Hepatocyte (in vitro differentiated cells): ENCODE measurements at regions not wholly inside any gene's neighbourhood (a gene's known extent, or its start where the extent isn't known, plus 50 kb on each side); places are given as distances from the start of the nearest gene placed in this dataset.

Experiments used
- DNase-seq: peaks from one replicate; pipeline ENCODE4 v3.0.0-alpha.2; 2016; ENCODE audit warnings: low spot score
- H2AFZ ChIP-seq: fragments of 200-600 bp; sonication (generic); 2 replicates; pipeline ENCODE4 v1.6.0; 2016; ENCODE audit warnings: antibody characterized with exemption, mild to moderate bottlenecking
- H3K27ac ChIP-seq: fragments of 200-600 bp; sonication (generic); 2 replicates; pipeline ENCODE4 v1.5.1; 2016; ENCODE audit warnings: mild to moderate bottlenecking
- H3K27me3 ChIP-seq: fragments of 200-600 bp; sonication (generic); 2 replicates; pipeline ENCODE4 v1.6.1; 2016
- H3K36me3 ChIP-seq: fragments of 200-600 bp; sonication (generic); replicated peaks from 2 replicates; pipeline ENCODE4 v1.5.1; 2016; ENCODE audit warnings: low read depth; ENCODE audit not compliant: insufficient read depth
- H3K4me1 ChIP-seq: fragments of 200-600 bp; sonication (generic); 2 replicates; pipeline ENCODE4 v1.5.1; 2016; ENCODE audit warnings: mild to moderate bottlenecking, moderate library complexity; ENCODE audit not compliant: insufficient read depth
- H3K4me2 ChIP-seq: fragments of 200-600 bp; sonication (generic); 2 replicates; pipeline ENCODE4 v1.6.0; 2016
- H3K4me3 ChIP-seq: fragments of 200-600 bp; sonication (generic); 2 replicates; pipeline ENCODE4 v1.5.1; 2016; ENCODE audit warnings: mild to moderate bottlenecking
- H3K79me2 ChIP-seq: fragments of 200-600 bp; sonication (generic); 2 replicates; pipeline ENCODE4 v1.6.0; 2017; ENCODE audit warnings: mild to moderate bottlenecking
- H3K9me2 ChIP-seq: fragments of 200-600 bp; sonication (generic); replicated peaks from 2 replicates; pipeline ENCODE4 v1.6.0; 2017; ENCODE audit warnings: mild to moderate bottlenecking; ENCODE audit not compliant: insufficient read depth
- H3K9me3 ChIP-seq: fragments of 200-600 bp; sonication (generic); 2 replicates; pipeline ENCODE4 v1.5.1; 2016; ENCODE audit warnings: low read depth, mild to moderate bottlenecking
- H4K20me1 ChIP-seq: fragments of 200-600 bp; sonication (generic); 2 replicates; pipeline ENCODE4 v1.6.0; 2016; ENCODE audit warnings: mild to moderate bottlenecking; ENCODE audit not compliant: insufficient read depth, poor library complexity, severe bottlenecking
- EZH2 ChIP-seq: fragments of 200-600 bp; sonication (generic); IDR thresholded peaks from 2 replicates; pipeline ENCODE4 v1.6.1; 2016; ENCODE audit warnings: antibody characterized with exemption, mild to moderate bottlenecking, borderline replicate concordance
- EZH2phosphoT487 ChIP-seq: fragments of 200-600 bp; sonication (generic); IDR thresholded peaks from one replicate; pipeline ENCODE4 v1.6.1; 2018; ENCODE audit warnings: antibody characterized with exemption, mild to moderate bottlenecking, low read depth, moderate library complexity; ENCODE audit not compliant: unreplicated experiment, severe bottlenecking
- WGBS: methylation state at CpG from one replicate; pipeline ENCODE4 v1.1.6; 2016; ENCODE audit warnings: low lambda C conversion rate; ENCODE audit errors: missing lambda C conversion rate; 5-methylcytosine and 5-hydroxymethylcytosine counted together
- TF ChIP-seq, protein P1 (sequence below): fragments of 200-600 bp; sonication (generic); IDR thresholded peaks from 2 replicates; pipeline ENCODE4 v1.5.1; 2016; ENCODE audit warnings: antibody characterized with exemption, mild to moderate bottlenecking; ENCODE audit not compliant: poor library complexity

DNA sequence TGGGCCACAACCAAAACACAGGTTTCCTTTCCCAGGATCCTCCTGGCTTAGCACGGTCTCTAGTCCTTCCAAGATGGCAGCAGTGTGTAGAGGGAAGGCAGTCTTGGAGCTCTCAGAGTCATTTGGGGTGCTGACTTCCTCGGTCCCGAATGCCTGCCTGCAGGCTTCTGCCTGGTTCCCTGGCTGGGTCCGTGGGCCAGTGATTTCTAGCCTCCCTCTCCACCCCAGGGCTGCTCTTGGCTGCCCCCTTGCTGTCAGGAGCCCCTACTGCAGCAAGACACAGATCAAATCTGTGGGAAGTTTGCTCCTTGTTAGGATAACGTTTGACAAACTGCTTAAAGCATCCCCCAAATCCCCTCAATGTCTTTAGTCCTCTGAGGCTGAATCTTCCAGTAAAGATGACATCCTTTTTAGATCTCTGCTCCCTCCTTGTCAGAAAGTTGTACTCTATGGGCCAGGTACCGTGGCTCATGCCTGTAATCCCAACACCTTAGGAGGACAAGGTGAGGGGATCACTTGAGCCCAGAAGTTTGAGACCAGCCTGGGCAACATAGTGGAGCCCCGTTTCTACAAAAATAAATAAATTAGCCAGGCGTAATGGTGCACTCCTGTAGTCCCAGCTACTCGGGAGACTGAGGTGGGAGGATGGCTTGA lies 272.5 kb downstream of the RRAGC start:
- H2AFZ ChIP-seq, result no peak overlapping the region
- no peaks in the 10 kb centered on the region for H3K4me1 ChIP-seq
- H3K36me3 ChIP-seq, result no peaks in the 10 kb centered on the region
- no peaks in the 10 kb centered on the region for H3K27me3 ChIP-seq
- peak; percentile 67 for DNase-seq
- no peak overlapping the region for H3K4me2 ChIP-seq
- no peaks in the 10 kb centered on the region for H3K9me2 ChIP-seq
- H3K79me2 ChIP-seq, result no peaks in the 10 kb centered on the region
- no peaks in the 10 kb centered on the region for H3K9me3 ChIP-seq
- TF ChIP-seq, protein P1, sequence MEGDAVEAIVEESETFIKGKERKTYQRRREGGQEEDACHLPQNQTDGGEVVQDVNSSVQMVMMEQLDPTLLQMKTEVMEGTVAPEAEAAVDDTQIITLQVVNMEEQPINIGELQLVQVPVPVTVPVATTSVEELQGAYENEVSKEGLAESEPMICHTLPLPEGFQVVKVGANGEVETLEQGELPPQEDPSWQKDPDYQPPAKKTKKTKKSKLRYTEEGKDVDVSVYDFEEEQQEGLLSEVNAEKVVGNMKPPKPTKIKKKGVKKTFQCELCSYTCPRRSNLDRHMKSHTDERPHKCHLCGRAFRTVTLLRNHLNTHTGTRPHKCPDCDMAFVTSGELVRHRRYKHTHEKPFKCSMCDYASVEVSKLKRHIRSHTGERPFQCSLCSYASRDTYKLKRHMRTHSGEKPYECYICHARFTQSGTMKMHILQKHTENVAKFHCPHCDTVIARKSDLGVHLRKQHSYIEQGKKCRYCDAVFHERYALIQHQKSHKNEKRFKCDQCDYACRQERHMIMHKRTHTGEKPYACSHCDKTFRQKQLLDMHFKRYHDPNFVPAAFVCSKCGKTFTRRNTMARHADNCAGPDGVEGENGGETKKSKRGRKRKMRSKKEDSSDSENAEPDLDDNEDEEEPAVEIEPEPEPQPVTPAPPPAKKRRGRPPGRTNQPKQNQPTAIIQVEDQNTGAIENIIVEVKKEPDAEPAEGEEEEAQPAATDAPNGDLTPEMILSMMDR, result peak; percentile 61
- TF ChIP-seq EZH2phosphoT487, result no peak
- no peaks in the 10 kb centered on the region for H4K20me1 ChIP-seq
- WGBS, result 43% methylated on average over 9 of the region's 9 CpGs
- H3K27ac ChIP-seq, result no peak overlapping the region
- no peak overlapping the region for H3K4me3 ChIP-seq

DNA sequence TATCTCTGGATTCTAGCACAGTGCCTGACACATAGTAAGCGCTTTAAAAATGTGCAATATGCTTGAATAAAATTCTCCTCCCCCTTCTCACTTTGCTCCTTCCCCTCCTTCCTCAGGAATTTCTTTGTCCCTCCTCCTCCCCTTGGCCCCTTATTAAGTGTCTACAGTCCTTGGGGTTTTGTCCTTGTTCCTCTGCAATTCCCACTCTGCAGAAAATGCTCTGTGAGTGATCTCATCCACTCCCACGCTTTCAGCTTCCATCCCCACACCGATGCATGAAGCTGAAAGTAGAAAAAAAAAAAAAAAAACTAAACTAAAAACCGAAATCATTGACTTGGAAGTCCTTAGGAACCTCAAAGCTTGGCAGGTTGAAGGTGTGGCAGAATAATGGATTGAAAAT lies 273.6 kb downstream of the RRAGC start:
- Histone ChIP-seq H3K79me2 (no peaks in the 10 kb centered on the region), H3K4me1 (no peaks in the 10 kb centered on the region), H3K36me3 (no peaks in the 10 kb centered on the region), H3K27ac (no peak overlapping the region), H4K20me1 (no peaks in the 10 kb centered on the region), H3K4me3 (no peak overlapping the region), H3K4me2 (no peak overlapping the region), H2AFZ (no peak overlapping the region), H3K9me2 (no peaks in the 10 kb centered on the region), H3K9me3 (no peaks in the 10 kb centered on the region), H3K27me3 (peaks cover 8% of the 10 kb centered on the region)
- no peak for DNase-seq
- WGBS, result 90% methylated on average over 4 of the region's 4 CpGs
- no peak for TF ChIP-seq EZH2
- TF ChIP-seq, protein P1, result no peak
- TF ChIP-seq EZH2phosphoT487, result no peak

DNA sequence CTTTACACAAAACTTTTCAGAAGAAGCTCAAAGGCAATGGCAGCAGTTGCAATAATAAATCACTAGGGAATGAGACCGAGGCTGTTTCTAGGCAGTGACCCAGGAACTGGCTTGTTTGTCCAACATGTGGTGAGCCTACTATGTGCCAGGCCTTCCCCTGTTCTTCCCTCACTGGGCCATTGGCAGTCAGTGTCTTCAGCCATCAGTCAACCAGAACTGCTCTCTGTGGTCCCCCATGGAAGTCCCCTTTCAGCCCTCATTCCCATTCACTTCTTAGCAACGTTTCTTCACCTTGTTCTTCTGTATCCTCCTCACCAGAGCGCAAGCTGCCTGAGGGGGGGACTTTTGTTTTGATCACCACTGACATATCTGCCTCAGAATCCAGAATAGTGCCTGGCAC lies 274.1 kb downstream of the RRAGC start:
- DNase-seq, result no peak
- no peak overlapping the region for H3K27ac ChIP-seq
- peaks cover 13% of the 10 kb centered on the region for H3K27me3 ChIP-seq
- H3K4me2 ChIP-seq, result no peak overlapping the region
- H3K79me2 ChIP-seq, result no peaks in the 10 kb centered on the region
- no peak overlapping the region for H3K4me3 ChIP-seq
- no peaks in the 10 kb centered on the region for H3K9me3 ChIP-seq
- no peak overlapping the region for H2AFZ ChIP-seq
- H4K20me1 ChIP-seq, result no peaks in the 10 kb centered on the region
- 88% methylated on average over 3 of the region's 3 CpGs for WGBS
- H3K4me1 ChIP-seq, result no peaks in the 10 kb centered on the region
- TF ChIP-seq EZH2phosphoT487, result no peak
- TF ChIP-seq EZH2, result no peak
- TF ChIP-seq, protein P1, result no peak
- H3K36me3 ChIP-seq, result no peaks in the 10 kb centered on the region
- H3K9me2 ChIP-seq, result no peaks in the 10 kb centered on the region
